Right kidney (tissue), 1 donor: ENCODE measurements at regions not wholly inside any gene's neighbourhood (a gene's known extent, or its start where the extent isn't known, plus 50 kb on each side); places are given as distances from the start of the nearest gene placed in this dataset.
"Not testable (repeated sequence)": the region's sequence is repeated elsewhere in the genome, so short reads cannot be mapped to it uniquely, and the experiment has no call there.

Experiments used
- DNase-seq: peaks from one replicate; pipeline ENCODE4 v3.0.0-alpha.2; 2016

GRCh38 chr14:89697281-89698060 lies 257.1 kb downstream of the EFCAB11 start:
- no peak for DNase-seq

DNA sequence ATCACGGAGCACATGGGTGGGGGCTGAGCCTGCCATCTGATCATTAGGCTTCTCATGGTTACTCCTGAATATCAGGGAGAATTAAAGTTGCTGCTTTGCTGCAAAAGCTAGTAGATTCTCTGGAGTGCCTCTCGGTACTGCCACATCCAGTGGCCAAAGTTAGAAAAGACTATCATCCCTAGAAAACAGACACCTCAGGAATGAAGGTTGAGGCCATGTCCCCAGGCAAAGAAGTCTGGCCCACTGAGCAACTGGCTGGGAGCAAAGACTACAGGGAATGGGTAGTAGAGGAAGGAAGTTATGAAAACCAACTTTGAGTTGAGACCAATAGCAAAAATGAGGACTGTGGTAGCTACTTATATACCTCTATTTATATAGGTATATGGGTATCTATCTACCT lies 258.7 kb downstream of the EFCAB11 start:
- no peak for DNase-seq

- DNase-seq, result no peak
Observed at GRCh38 chr14:89690139-89690538, 264.4 kb downstream of the EFCAB11 start.

DNA sequence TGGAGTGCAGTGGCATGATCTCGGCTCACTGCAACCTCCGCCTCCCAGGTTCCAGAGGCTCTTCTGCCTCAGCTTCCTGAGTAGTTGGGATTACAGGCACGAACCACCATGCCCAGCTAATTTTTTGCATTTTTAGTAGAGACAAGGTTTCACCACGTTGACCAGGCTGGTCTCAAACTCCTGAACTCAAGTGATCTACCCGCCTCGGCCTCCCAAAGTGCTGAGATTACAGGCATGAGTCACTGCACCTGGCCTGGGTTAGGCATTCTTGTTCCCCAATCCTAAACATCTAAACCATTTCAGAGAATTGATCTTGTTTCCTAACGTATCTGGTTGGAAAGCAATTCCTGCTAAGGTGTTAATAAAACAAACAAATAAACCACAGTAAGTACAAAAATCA lies 264.8 kb downstream of the EFCAB11 start:
- not testable (repeated sequence) for DNase-seq

DNA sequence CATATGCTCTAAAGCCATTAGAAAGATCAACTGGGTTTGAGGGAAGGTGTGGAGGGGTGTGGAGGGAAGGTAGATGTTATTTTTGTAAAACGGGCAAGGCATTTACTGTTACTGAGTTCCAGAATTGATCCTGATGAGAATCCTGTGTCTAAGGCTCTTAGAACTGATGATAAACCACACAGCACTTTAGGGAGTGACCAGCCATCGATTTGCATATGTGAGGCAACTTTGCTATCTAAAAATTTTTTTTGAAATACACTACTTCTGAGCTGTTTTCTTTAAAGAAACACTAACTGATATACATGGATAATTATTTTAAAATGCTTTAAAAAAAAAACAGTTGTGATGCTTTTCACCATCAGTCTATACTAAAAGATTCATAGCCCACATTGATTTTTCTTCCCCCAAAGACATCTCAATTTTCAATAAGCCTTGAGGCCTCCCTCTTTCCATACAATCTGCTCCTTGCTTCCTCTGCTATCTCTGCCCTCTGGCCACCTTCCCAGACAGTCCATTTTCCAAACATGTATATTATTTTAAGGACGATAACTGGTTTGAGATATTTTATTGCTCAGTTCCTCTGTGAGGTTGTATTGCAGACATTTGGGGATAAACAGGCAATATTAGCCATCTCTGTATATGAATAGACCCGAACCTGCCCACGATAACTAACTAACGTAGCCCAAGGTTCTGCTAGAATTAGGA lies 265.9 kb downstream of the EFCAB11 start:
- DNase-seq, result no peak

- not testable (repeated sequence) for DNase-seq
Observed at GRCh38 chr14:89687129-89687528, 267.4 kb downstream of the EFCAB11 start.

DNA sequence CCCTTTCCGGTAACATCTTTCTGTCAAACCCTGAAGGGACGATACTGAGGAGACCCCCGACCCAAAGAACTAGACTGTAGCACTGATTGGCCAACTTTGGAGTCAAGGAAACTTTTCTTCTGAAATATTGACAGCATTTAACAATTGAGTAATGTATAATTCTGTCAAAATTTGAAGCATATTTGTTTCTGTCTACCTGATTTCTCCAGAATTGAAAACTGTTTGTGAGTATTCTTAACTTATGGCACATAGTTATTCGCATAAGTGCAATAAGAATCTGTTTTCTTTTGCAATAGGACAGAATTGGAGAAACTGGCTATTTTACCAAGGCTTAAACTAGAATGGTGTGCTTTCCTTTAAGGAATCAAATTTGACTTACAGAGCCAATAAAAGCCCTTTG lies 267.1 kb upstream of the FOXN3 start:
- DNase-seq, result no peak

DNA sequence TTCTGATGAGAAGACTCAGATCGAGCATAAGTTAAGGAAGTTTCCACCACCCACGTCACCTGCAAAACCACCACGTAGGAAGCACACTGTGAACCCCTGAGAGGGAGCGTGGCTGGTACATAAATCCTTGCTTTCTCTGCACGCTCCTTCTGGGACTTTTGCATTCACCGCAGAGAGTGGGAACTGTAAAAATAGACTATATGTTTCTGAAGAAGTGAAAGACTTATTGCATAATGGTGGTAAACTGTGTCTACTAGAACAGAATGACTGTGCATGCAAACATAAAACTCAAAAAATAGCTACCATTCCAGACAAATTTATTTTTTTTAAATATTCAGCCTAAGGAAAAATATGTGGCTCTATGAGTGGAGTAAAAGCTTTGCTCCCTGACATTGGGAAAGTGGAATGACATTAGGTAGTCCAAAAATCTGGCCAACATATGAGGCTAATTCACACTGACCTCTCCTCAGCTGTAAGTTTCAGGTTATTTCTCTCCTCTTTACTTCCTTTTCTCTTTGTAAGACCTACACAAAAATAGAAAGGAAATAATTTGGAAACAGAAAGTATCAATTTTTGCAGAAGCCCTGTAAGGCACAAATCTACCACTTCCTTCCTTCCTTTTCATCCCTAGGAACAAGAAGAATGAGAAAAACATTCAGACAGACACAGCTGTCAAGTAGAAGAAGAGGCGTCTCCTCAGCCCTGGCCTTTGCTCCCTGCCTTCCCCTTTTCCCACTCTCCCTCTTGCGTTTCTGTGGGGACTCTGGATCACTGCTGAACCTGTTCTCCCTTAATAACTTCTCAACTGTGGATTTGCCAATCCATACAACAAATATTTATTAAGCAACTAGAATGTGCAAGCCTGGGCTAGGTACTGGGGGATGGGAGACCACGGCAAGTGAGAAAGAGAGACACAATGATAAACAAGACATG lies 264.3 kb upstream of the FOXN3 start:
- DNase-seq, result no peak

- DNase-seq, result no peak
Observed at GRCh38 chr14:89680156-89680555, 263.1 kb upstream of the FOXN3 start.

DNA sequence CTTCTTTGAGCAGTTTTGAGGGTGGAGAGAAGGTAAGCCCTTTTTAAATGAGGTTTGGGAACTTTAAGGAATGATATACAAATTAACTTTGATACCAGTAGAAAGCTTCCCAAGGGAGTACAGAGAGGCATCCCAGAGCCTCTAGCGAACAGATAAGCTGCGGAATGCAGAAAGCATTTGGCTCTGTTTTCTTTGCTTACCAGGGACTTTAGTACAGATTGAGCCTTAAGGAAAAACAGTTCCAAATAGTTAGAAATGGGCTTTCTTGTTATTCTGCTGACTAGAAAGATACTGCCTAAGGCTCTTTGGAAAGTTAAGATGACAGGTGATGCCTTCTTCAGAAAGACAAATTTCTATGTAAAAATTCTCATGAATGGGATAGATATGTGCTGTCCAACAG lies 261.7 kb upstream of the FOXN3 start:
- DNase-seq, result no peak

GRCh38 chr14:89675590-89675989 lies 258.6 kb upstream of the FOXN3 start:
- DNase-seq, result no peak

- no peak for DNase-seq
Observed at GRCh38 chr14:89674936-89675335, 257.9 kb upstream of the FOXN3 start.

GRCh38 chr14:89674240-89674639 lies 257.2 kb upstream of the FOXN3 start:
- no peak for DNase-seq

GRCh38 chr14:89673512-89674225 lies 256.6 kb upstream of the FOXN3 start:
- no peak for DNase-seq

DNA sequence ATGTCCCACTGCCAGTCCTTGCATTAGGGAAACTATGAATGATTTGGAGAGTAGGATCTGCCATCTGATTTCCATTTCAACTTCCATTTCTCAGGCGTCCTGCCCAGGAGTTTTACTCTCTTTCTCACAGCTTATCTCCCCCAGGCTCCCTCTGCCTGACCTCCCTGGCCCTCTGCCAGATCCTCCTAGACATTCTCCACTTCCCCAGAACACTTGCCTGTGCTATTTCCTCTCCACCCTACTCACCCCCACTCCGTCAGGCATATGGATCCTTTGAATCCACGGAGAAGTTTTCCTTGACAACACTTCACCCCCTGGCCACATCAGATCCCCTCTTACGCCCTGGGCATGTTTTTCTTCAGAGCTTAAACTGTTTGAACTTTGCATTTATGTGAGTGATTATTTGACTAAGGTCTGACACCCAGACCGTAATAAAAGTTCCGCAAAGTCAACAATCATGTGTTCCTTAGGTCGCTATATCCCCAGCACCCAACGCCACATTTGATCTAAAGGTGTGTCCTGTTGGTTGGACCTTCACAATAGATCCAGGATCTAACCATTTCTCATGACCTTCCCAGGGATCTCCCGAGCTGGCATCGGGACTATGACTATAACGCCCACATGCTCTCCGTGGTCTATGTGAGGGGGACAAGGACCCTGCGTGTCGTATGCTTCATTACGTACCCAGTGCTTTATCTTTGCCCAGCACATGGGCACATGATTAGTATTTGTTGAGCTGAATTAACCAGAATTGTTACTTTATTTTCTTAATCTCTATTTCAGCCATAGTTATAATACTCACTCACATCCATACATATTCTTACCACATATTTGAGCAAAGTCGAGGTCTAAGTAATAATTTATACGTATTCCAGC lies 255.8 kb upstream of the FOXN3 start:
- DNase-seq, result no peak

DNA sequence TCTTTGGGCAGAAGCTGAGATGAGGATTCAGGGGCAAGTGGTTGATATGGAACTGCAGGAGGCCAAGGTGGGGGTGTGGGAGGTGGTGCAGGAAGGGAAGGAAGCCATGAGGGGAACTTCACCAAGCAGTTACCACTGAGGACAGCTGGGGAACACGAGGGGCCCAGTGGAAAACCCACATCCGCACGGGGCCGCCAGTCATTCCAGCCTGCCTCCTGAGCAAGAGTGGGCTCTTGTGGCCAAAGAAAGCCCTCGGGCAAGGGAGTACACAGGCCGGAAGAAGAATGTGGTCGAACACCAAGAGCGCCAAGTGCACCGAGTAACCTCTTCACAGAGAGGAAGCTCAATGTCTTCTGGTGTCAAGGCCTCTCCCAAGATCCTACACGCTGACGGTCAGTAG lies 252.2 kb upstream of the FOXN3 start:
- DNase-seq, result no peak

GRCh38 chr14:89667983-89668382 lies 250.9 kb upstream of the FOXN3 start:
- peak; percentile 4 for DNase-seq

DNA sequence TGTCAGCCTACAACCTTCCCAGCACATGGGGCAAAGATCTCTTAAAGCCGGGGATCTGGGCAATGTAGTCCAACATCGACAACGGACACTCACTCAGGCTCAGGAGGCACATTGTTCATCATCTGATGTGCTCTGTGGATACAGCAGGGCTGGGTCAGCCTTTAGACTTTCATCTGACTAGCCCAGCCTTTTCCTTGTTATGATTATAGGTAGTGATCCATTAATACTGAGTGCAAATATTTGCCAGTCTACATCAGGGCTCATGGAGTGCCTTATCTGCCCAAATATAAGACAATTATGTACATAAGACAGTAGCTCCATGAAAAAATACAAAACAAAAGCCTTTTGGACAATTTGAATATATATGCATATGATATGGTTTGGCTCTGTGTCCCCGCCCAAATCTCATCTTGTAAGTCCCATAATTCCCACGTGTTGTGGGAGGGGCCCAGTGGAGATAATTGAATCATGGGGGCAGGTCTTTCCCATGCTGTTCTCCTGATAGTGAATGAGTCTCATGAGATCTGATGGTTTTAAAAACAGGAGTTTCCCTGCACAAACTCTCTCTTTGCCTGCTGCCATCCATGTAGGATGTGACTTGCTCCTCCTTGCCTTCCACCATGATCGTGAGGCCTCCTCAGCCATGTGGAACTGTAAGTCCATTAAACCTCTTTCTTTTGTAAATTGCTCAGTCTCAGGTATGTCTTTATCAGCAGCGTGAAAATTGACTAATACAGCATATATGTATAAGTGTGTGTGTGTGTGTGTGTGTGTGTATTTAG lies 248.5 kb upstream of the FOXN3 start:
- DNase-seq, result not testable (repeated sequence)

- DNase-seq, result no peak
Observed at GRCh38 chr14:89661392-89661791, 244.4 kb upstream of the FOXN3 start.

- not testable (repeated sequence) for DNase-seq
Observed at GRCh38 chr14:89660625-89661233, 243.7 kb upstream of the FOXN3 start.
